Caco-2 (cell line): ENCODE measurements at regions not wholly inside any gene's neighbourhood (a gene's known extent, or its start where the extent isn't known, plus 50 kb on each side); places are given as distances from the start of the nearest gene placed in this dataset.
A peak's percentile ranks its signal among the peaks of the same experiment; 100 is the strongest.

Experiments used
- BruUV-seq: library from RNA; stranded (reverse); fragments of 400-500 nt; replicated peaks from 2 replicates; lab custom pipeline; 2021; lab: Mats Ljungman, UMichigan
- CTCF ChIA-PET: fragments of 300-600 bp; sonication (Branson Sonifier 250); formaldehyde crosslinking; loops from one replicate; lab custom pipeline; 2022; ENCODE audit warnings: antibody characterized with exemption; lab: Charles Lee
- POLR2A ChIA-PET: fragments of 300-600 bp; sonication (Branson Sonifier 250); formaldehyde crosslinking; loops from one replicate; lab custom pipeline; 2022; ENCODE audit warnings: antibody characterized with exemption; lab: Charles Lee
- DNase-seq, 2 experiments: peaks; one replicate each; pipeline versions ENCODE4 v3.0.0 to v3.0.0-alpha.2; 2020 to 2022
- H3K27me3 ChIP-seq: replicated peaks from 2 replicates; pipeline ENCODE4 v1.6.0; 2011; ENCODE audit warnings: low read length; ENCODE audit not compliant: control insufficient read depth, insufficient read depth
- H3K36me3 ChIP-seq: 2 replicates; pipeline ENCODE4 v1.5.1; 2011; ENCODE audit warnings: low read length; ENCODE audit not compliant: control insufficient read depth, insufficient read depth
- H3K4me1 ChIP-seq: fragments of 250-450 bp; sonication (Bioruptor Pico); 2 replicates; pipeline ENCODE4 v1.5.1; 2020; ENCODE audit warnings: mild to moderate bottlenecking
- H3K4me3 ChIP-seq: 2 replicates; pipeline ENCODE4 v1.5.1; 2011; ENCODE audit warnings: low read depth, mild to moderate bottlenecking, control low read depth, low read length
- H3K9me3 ChIP-seq: fragments of 250-450 bp; sonication (Bioruptor Pico); 2 replicates; pipeline ENCODE4 v1.5.1; 2020; ENCODE audit warnings: mild to moderate bottlenecking, moderate library complexity
- H3K27ac Mint-ChIP-seq: one replicate; pipeline ENCODE4 v1.8.0; 2022; ENCODE audit warnings: mixed read lengths; ENCODE audit not compliant: unreplicated experiment
- H3K27me3 Mint-ChIP-seq: one replicate; pipeline ENCODE4 v1.8.0; 2022; ENCODE audit warnings: mixed read lengths; ENCODE audit not compliant: insufficient read depth, unreplicated experiment
- H3K36me3 Mint-ChIP-seq: one replicate; pipeline ENCODE4 v1.8.0; 2022; ENCODE audit warnings: mild to moderate bottlenecking, mixed read lengths; ENCODE audit not compliant: insufficient read depth, unreplicated experiment
- H3K4me1 Mint-ChIP-seq: one replicate; pipeline ENCODE4 v1.8.0; 2022; ENCODE audit warnings: low read depth, mixed read lengths; ENCODE audit not compliant: unreplicated experiment
- H3K4me3 Mint-ChIP-seq: one replicate; pipeline ENCODE4 v1.8.0; 2022; ENCODE audit warnings: mild to moderate bottlenecking, moderate library complexity, mixed read lengths; ENCODE audit not compliant: unreplicated experiment
- H3K9me3 Mint-ChIP-seq: one replicate; pipeline ENCODE4 v1.8.0; 2022; ENCODE audit warnings: mixed read lengths; ENCODE audit not compliant: unreplicated experiment
- intact Hi-C: fragments of 100-400 bp; cut with micrococcal nuclease; formaldehyde crosslinking; loops from one replicate; pipeline ENCODE4 v1.10.0; 2022; ENCODE audit not compliant: unreplicated experiment
- TF ChIP-seq, protein P1 (sequence below), 2 experiments: fragments of 200-600 bp in 1 of 2; IDR thresholded peaks; 1 replicate in 1 of 2; 2 replicates in 1 of 2; pipeline versions ENCODE4 v1.5.1 to v1.8.0; 2011 to 2022; ENCODE audit warnings: antibody characterized with exemption in 1 of 2, control low read depth in 1 of 2, inconsistent platforms in 1 of 2, low read depth in 1 of 2, low read length in 1 of 2, mild to moderate bottlenecking in 1 of 2, moderate library complexity in 1 of 2; ENCODE audit not compliant: insufficient read depth in 1 of 2, severe bottlenecking in 1 of 2, unreplicated experiment in 1 of 2

DNA sequence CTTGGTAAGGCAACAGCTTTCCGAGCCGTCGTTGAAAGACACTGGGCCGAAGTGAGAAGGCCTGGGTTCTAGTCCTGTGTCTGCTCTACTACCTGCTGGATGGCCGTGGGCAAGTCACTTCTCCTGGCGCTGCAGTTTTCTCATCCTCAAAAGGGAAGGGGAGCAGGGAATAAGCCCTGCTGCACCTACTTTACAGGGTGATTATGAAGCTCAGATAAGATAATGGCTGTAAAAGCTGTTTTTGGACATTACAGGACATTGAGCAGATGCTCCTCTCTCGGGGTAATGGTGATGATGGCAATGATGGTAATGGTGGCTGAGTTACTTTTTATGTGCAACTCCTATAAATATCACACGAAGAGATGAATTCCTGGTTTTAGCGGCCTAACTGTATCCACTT lies 152.6 kb downstream of the FAM43A start:
- Mint-ChIP-seq H3K36me3 (no peaks in the 10 kb centered on the region), H3K4me1 (peaks cover 3% of the 10 kb centered on the region), H3K9me3 (no peaks in the 10 kb centered on the region), H3K27me3 (no peaks in the 10 kb centered on the region), H3K4me3 (no peak overlapping the region), H3K27ac (no peak overlapping the region)
- ChIA-PET POLR2A (no interaction called here), CTCF (interaction anchor here (0.6 kb wide), 1 partner anchor 69 kb away, joined by 3 read pairs; no protein-coding TSS in a partner anchor)
- no peaks in the 10 kb centered on the region for H3K27me3 ChIP-seq
- TF ChIP-seq, protein P1, sequence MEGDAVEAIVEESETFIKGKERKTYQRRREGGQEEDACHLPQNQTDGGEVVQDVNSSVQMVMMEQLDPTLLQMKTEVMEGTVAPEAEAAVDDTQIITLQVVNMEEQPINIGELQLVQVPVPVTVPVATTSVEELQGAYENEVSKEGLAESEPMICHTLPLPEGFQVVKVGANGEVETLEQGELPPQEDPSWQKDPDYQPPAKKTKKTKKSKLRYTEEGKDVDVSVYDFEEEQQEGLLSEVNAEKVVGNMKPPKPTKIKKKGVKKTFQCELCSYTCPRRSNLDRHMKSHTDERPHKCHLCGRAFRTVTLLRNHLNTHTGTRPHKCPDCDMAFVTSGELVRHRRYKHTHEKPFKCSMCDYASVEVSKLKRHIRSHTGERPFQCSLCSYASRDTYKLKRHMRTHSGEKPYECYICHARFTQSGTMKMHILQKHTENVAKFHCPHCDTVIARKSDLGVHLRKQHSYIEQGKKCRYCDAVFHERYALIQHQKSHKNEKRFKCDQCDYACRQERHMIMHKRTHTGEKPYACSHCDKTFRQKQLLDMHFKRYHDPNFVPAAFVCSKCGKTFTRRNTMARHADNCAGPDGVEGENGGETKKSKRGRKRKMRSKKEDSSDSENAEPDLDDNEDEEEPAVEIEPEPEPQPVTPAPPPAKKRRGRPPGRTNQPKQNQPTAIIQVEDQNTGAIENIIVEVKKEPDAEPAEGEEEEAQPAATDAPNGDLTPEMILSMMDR (IDR thresholded peaks at IDR 0.05; ENCODE audit: insufficient read depth in 1 of 2, low read depth in 1 of 2, low read length in 1 of 2, severe bottlenecking in 1 of 2, unreplicated experiment in 1 of 2) = no peak
- H3K4me3 ChIP-seq = no peak overlapping the region
- H3K9me3 ChIP-seq = peaks cover 5% of the 10 kb centered on the region; the same call in 1 of the 2 replicates
- intact Hi-C loops = no loop called here
- H3K36me3 ChIP-seq = no peaks in the 10 kb centered on the region
- no peak for DNase-seq
- H3K4me1 ChIP-seq = peaks cover 7% of the 10 kb centered on the region; the same call in 1 of the 2 replicates
- BruUV-seq = no TSS peak

DNA sequence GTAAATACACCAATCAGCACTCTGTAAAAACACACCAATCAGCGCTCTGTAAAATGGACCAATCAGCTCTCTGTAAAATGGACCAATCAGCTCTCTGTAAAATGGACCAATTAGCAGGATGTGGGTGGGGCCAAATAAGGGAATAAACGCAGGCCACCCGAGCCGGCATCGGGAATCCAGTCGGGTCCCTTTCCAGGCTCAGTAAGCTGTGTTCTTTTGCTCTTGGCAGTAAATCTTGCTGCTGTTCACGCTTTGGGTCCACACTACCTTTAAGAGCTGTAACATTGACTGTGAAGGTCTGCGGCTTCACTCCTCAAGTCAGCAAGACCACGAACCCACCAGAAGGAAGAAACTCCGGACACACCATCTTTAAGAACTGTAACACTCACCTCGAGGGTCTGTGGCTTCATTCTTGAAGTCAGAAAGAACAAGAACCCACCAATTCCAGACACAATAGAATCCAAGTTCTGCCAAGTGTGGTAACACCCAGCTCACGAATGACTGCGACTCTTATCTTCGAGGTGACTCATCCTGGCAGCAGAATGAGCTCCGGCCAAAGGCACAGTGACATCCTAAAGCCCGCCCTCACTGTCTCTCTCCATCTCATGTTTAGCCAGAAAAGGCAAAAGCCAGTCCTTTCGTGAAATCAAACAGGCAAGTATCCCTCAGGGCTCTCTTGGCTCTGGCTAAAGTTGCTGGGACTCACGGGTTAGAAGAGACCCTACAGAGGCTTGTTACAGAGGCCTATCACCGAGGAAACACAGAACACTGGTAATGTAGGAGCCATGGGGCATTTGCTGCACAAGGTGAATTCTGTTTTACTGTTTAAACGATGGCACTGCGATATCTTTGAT lies 155.2 kb downstream of the FAM43A start:
- TF ChIP-seq, protein P1 (IDR thresholded peaks at IDR 0.05; ENCODE audit: insufficient read depth in 1 of 2, low read depth in 1 of 2, low read length in 1 of 2, severe bottlenecking in 1 of 2, unreplicated experiment in 1 of 2) = no peak
- POLR2A ChIA-PET = interaction anchor here (0.5 kb wide), 1 partner anchor 26 kb away, joined by 3 read pairs; no protein-coding TSS in a partner anchor

DNA sequence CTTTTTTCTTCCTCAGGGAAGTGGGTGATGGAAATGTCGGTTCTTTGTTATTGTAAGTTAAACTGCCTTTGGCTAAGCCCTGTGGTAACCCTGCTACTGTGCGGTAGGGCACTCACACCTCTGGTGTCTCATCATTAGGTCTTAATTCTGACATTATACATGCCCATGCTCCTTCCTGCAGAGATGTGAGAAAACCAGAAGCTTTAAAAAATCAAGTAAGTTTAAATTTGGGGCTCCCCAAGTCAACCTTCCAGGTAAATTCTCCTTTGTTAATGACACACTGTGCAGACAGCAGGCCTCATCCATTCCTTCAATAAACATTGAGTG lies 155.8 kb downstream of the FAM43A start:
- no peaks in the 10 kb centered on the region for H3K9me3 Mint-ChIP-seq

More for the DNA sequence above, 155.2 kb downstream of the FAM43A start:
- Histone ChIP-seq H3K4me1 (peaks cover 7% of the 10 kb centered on the region; the same call in 1 of the 2 replicates), H3K27me3 (no peaks in the 10 kb centered on the region), H3K9me3 (peaks cover 5% of the 10 kb centered on the region; the same call in 1 of the 2 replicates), H3K36me3 (no peaks in the 10 kb centered on the region), H3K4me3 (no peak overlapping the region)
- Mint-ChIP-seq H3K36me3 (no peaks in the 10 kb centered on the region), H3K27me3 (no peaks in the 10 kb centered on the region), H3K4me1 (peaks cover 8% of the 10 kb centered on the region), H3K4me3 (no peak overlapping the region), H3K27ac (no peak overlapping the region), H3K9me3 (no peaks in the 10 kb centered on the region)
- no TSS peak for BruUV-seq
- intact Hi-C loops = no loop called here
- CTCF ChIA-PET = interaction anchor here (1.6 kb wide), 1 partner anchor 158 kb away, joined by 5 read pairs; no protein-coding TSS in a partner anchor
- peak in 1 of 2 experiments; percentile 16 for DNase-seq

More for the DNA sequence above, 155.8 kb downstream of the FAM43A start:
- Histone ChIP-seq H3K4me1 (peaks cover 7% of the 10 kb centered on the region; the same call in 1 of the 2 replicates), H3K9me3 (peaks cover 5% of the 10 kb centered on the region; the same call in 1 of the 2 replicates), H3K27me3 (no peaks in the 10 kb centered on the region), H3K36me3 (no peaks in the 10 kb centered on the region), H3K4me3 (no peak overlapping the region)
- no peak overlapping the region for H3K4me3 Mint-ChIP-seq
- BruUV-seq = no TSS peak
- H3K4me1 Mint-ChIP-seq = peaks cover 8% of the 10 kb centered on the region
- TF ChIP-seq, protein P1 (IDR thresholded peaks at IDR 0.05; ENCODE audit: insufficient read depth in 1 of 2, low read depth in 1 of 2, low read length in 1 of 2, severe bottlenecking in 1 of 2, unreplicated experiment in 1 of 2) = no peak
- intact Hi-C loops = no loop called here
- no peaks in the 10 kb centered on the region for H3K36me3 Mint-ChIP-seq
- no peak overlapping the region for H3K27ac Mint-ChIP-seq
- H3K27me3 Mint-ChIP-seq = no peaks in the 10 kb centered on the region
- CTCF ChIA-PET = interaction anchor here (1.6 kb wide), 1 partner anchor 159 kb away, joined by 5 read pairs; no protein-coding TSS in a partner anchor
- POLR2A ChIA-PET = interaction anchor here (0.5 kb wide), 1 partner anchor 26 kb away, joined by 3 read pairs; no protein-coding TSS in a partner anchor
- peak in 1 of 2 experiments; percentile 7 for DNase-seq
